A673 (cell line): ENCODE measurements at regions not wholly inside any gene's neighbourhood (a gene's known extent, or its start where the extent isn't known, plus 50 kb on each side); places are given as distances from the start of the nearest gene placed in this dataset.

Experiments
- BruUV-seq: library from RNA; stranded (reverse); fragments of 400-500 nt; replicated peaks from 2 replicates; lab custom pipeline; 2021; lab: Mats Ljungman, UMichigan
- CTCF ChIA-PET: fragments of 300-600 bp; sonication (Branson Sonifier 250); formaldehyde crosslinking; loops from one replicate; lab custom pipeline; 2022; ENCODE audit warnings: antibody characterized with exemption; lab: Charles Lee
- POLR2A ChIA-PET: fragments of 300-600 bp; sonication (Branson Sonifier 250); formaldehyde crosslinking; loops from one replicate; lab custom pipeline; 2022; ENCODE audit warnings: antibody characterized with exemption; ENCODE audit not compliant: low non-redundant PET; lab: Charles Lee
- DNase-seq: peaks from one replicate; pipeline ENCODE4 v3.0.0-alpha.2; 2015; ENCODE audit warnings: low spot score
- H3K27ac ChIP-seq: fragments of 200-600 bp; sonication (generic); 2 replicates; pipeline ENCODE4 v1.5.1; 2016; ENCODE audit warnings: mixed run types, low read depth, mild to moderate bottlenecking, mixed read lengths, antibody characterized with exemption, low read length; ENCODE audit not compliant: poor library complexity, severe bottlenecking
- H3K27me3 ChIP-seq: fragments of 200-600 bp; sonication (generic); replicated peaks from 2 replicates; pipeline ENCODE4 v1.6.1; 2017; ENCODE audit warnings: mixed run types, low read depth, mild to moderate bottlenecking, mixed read lengths, antibody characterized with exemption, low read length; ENCODE audit not compliant: insufficient read depth, poor library complexity
- H3K36me3 ChIP-seq: fragments of 200-600 bp; sonication (generic); 2 replicates; pipeline ENCODE4 v1.6.1; 2016; ENCODE audit warnings: mixed run types, mild to moderate bottlenecking, mixed read lengths, antibody characterized with exemption, low read length; ENCODE audit not compliant: insufficient read depth, poor library complexity, severe bottlenecking
- H3K4me1 ChIP-seq: fragments of 200-600 bp; sonication (generic); 2 replicates; pipeline ENCODE4 v1.6.1; 2017; ENCODE audit warnings: mixed run types, mild to moderate bottlenecking, mixed read lengths, antibody characterized with exemption, low read length; ENCODE audit not compliant: insufficient read depth, poor library complexity, severe bottlenecking
- H3K4me3 ChIP-seq: fragments of 200-600 bp; sonication (generic); 2 replicates; pipeline ENCODE4 v1.5.1; 2016; ENCODE audit warnings: low read depth, mixed run types, mild to moderate bottlenecking, mixed read lengths, low read length; ENCODE audit not compliant: poor library complexity, severe bottlenecking
- H3K9me3 ChIP-seq: fragments of 200-600 bp; sonication (generic); 2 replicates; pipeline ENCODE4 v1.6.1; 2016; ENCODE audit warnings: mixed run types, low read depth, mild to moderate bottlenecking, mixed read lengths, antibody characterized with exemption, low read length; ENCODE audit not compliant: poor library complexity, severe bottlenecking
- CTCF ChIP-seq: fragments of 300-800, 200-600 bp; sonication (generic); conservative IDR thresholded peaks from 2 replicates; pipeline ENCODE4 v1.5.1; 2017; ENCODE audit warnings: low read depth, mild to moderate bottlenecking, antibody characterized with exemption, low read length, moderate library complexity, mixed read lengths
- EZH2 ChIP-seq: fragments of 200-600 bp; sonication (generic); IDR thresholded peaks from 2 replicates; pipeline ENCODE4 v1.6.1; 2017; ENCODE audit warnings: borderline replicate concordance, low read depth, mild to moderate bottlenecking, mixed read lengths, antibody characterized with exemption, low read length; ENCODE audit not compliant: poor library complexity, severe bottlenecking
- intact Hi-C: fragments of 100-400 bp; cut with micrococcal nuclease; formaldehyde crosslinking; loops from one replicate; pipeline ENCODE4 v1.10.0; 2022; ENCODE audit not compliant: unreplicated experiment

GRCh38 chr6:19180348-19181072 is 656.7 kb upstream of the ID4 start:
- BruUV-seq = no TSS peak
- ChIA-PET POLR2A (no interaction called here), CTCF (no interaction called here)
- intact Hi-C loops = no loop called here
- DNase-seq = no peak
- Histone ChIP-seq H3K4me1 (no peaks in the 10 kb centered on the region), H3K4me3 (no peak overlapping the region), H3K27ac (no peak overlapping the region), H3K27me3 (no peaks in the 10 kb centered on the region), H3K36me3 (no peaks in the 10 kb centered on the region), H3K9me3 (peaks cover 5% of the 10 kb centered on the region)
- no peak for TF ChIP-seq CTCF
- no peak for TF ChIP-seq EZH2

- no peak for TF ChIP-seq CTCF
- no peak for TF ChIP-seq EZH2
- no TSS peak for BruUV-seq
- Histone ChIP-seq H3K4me1 (peaks cover 3% of the 10 kb centered on the region), H3K27ac (no peak overlapping the region), H3K36me3 (no peaks in the 10 kb centered on the region), H3K9me3 (peaks cover 5% of the 10 kb centered on the region), H3K27me3 (no peaks in the 10 kb centered on the region), H3K4me3 (no peak overlapping the region)
- no peak for DNase-seq
- POLR2A ChIA-PET = no interaction called here
- intact Hi-C loops = no loop called here
- CTCF ChIA-PET = no interaction called here
These were observed 656.0 kb upstream of the ID4 start for GRCh38 chr6:19181211-19181610.

- no peaks in the 10 kb centered on the region for H3K36me3 ChIP-seq
- no TSS peak for BruUV-seq
- H3K27me3 ChIP-seq = no peaks in the 10 kb centered on the region
- POLR2A ChIA-PET = no interaction called here
- intact Hi-C loops = no loop called here
- no peak overlapping the region for H3K27ac ChIP-seq
- no peak for DNase-seq
- CTCF ChIA-PET = no interaction called here
- H3K4me1 ChIP-seq = no peaks in the 10 kb centered on the region
- TF ChIP-seq CTCF (no peak), EZH2 (no peak)
- H3K4me3 ChIP-seq = no peak overlapping the region
- H3K9me3 ChIP-seq = no peaks in the 10 kb centered on the region
These were observed 643.5 kb upstream of the ID4 start for GRCh38 chr6:19193624-19194023.
